NCI-H146 treated with DMSO at 0.1 percent for 48 hours (cell line): ENCODE measurements at regions not wholly inside any gene's neighbourhood (a gene's known extent, or its start where the extent isn't known, plus 50 kb on each side); places are given as distances from the start of the nearest gene placed in this dataset.

Source experiments
- DNase-seq: peaks from one replicate; lab custom pipeline; 2025; ENCODE audit not compliant: unreplicated experiment; lab: John Stamatoyannopoulos, UW

DNA sequence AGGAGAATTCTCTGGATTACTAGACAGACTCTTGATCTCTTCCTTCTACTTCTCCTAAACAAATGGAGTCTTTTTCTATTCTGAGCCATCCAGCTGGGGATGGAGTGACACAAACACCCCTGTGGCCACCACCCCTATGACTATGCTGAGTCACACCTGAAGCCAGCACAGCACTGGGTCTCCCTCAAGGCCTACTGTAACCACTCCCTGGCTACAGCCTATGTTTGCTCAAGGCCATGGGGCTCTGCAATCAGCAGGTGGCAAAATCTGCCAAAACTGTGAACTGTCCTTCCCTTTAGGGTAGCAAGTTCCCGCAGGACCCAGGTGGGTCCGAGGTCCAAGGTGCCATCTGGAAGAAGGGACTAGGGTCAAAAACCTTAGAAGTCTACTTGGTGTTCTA is 132.3 kb downstream of the TINAG start:
- DNase-seq: no peak

DNA sequence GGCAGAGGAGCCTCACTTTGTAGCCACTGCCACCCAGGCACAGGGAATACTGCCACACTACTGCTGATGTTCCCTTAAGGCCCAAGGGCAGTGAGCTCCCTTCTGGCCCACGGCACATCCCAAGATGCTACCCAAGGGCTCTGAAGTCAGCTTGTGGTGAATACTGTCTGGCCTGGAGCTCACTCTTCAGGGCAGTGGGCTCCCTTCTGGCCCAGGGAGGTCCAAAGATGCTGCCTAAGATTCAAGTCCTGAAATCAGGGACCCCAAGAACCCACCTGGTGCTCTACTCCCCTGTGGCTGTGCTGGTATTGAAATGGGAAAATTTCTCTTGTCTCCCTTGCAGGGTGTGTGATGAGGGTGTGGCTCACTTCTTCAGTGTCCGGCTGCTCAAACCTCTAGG is 132.8 kb downstream of the TINAG start:
- no peak for DNase-seq

GRCh38 chr6:54441687-54442248 is 133.5 kb downstream of the TINAG start:
- no peak for DNase-seq

GRCh38 chr6:54445207-54445606 is 137.0 kb downstream of the TINAG start:
- no peak for DNase-seq

DNA sequence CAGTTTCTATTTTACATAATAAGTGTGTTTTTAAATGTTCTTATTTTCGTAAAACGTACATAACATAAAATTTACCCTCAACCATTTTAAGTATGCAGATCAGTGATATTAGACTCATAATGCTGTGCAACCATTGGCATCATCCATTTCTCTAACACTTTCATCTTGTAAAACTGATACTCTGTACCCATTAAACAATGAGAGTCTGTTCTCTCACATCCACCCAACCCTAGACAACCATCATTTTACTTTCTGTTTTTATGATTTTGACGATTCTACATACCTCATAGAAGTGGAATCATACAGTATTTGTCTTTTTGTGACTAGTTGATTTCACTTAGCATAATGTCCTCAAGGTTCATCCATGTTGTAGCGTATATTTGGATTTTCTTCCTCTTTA is 140.4 kb downstream of the TINAG start:
- DNase-seq: no peak

GRCh38 chr6:54451516-54451915 is 143.3 kb downstream of the TINAG start:
- no peak for DNase-seq

DNA sequence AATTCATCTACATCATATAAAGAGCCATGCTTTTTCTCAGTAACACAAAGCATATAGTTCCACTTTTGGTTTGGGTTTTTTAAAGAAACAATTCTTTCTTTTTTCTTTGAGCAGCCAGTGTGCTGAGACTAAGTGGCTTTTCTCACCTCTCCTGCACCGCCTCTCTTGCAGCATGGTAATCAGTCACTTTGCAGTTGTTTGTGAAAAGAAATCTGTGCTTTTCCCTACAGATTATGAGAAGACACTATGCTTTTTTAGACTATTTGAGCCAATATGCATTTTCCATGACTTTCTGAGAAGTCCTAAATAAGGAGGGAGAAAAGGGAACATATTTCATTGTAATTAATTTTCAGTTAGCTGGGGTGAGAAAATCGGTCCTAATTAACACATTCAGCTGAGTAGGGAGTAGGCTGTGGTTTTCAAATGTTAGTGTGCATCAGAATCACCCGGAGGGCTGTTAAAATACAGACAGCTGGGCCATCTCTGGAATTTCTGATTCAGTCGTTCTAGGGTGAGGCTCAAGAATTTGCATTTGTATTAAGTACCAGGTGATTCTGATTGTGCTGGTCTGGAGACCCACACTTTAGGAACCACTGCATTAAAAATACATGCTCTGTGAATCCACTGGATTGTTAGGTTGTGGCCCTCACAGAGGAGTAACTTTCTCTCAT is 155.2 kb downstream of the TINAG start:
- no peak for DNase-seq

DNA sequence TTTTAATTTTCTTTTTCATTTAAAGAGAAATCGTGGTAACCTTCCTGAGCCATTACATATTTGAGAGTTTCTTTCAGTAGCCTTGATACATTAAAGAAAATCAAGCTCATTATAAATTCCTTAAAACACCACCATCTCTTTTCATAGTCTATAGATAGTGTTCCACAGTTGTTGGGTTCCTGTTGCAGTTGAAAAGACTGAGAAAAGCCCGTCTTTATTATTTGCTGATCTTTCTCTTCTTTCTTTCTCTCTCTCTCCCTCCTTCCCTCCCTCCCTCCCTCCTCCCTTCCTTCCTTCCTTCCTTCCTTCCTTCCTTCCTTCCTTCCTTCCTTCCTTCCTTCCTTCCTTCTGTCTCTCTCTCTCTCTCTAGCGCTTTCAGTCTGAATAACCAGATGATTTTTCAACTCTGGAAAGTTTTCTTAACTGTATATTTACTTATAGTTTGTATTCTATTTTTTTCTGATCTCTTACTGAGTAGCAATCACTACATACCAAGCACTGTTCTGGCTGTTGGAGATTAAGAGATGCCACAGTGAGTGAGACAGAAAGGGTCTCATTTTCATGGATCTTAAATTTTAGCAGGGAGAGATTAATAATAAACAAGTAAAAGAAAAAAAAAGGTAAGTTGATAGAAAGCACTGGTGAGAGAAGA is 157.5 kb downstream of the TINAG start:
- DNase-seq: no peak

DNA sequence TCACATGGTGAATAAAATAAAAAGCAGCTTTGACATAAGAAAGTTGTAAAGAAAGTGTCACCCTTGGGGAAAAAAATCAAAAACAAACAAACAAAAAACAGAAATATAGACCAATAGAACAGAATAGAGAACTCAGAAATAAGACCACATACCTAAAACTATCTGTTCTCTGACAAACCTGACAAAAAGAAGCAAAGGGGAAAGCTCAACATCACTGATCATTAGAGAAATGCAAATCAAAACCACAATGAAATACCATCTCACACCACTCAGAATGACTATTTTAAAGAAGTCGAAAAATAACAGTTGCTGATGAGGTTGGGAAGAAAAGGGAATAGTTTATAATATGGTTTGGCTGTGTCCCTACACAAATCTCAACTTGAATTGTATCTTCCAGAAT is 159.1 kb downstream of the TINAG start:
- no peak for DNase-seq

- DNase-seq: no peak
These were observed 165.1 kb downstream of the TINAG start for GRCh38 chr6:54473328-54473727.

GRCh38 chr6:54474898-54475297 is 166.7 kb downstream of the TINAG start:
- no peak for DNase-seq

- DNase-seq: no peak
These were observed 172.8 kb downstream of the TINAG start for GRCh38 chr6:54481091-54481490.

DNA sequence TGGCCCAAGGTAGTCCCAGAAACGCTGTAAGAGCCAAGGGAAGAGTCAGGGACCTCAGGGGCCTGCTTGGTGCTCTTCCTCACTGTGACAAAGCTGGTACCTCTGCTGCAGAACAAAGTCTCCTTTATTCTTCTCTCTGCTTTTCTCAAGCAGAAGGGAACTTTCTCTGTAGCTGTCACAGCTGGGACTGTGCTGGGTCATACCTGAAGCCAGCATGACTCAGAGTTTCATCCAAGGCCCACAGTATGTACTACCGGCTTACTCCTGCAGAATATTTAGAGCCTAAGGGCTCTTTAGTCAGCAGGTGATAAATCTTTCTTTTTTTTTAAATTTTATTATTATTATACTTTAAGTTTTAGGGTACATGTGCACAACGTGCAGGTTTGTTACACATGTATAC is 183.2 kb downstream of the TINAG start:
- DNase-seq: no peak

GRCh38 chr6:54493138-54493537 is 184.9 kb downstream of the TINAG start:
- DNase-seq: no peak

DNA sequence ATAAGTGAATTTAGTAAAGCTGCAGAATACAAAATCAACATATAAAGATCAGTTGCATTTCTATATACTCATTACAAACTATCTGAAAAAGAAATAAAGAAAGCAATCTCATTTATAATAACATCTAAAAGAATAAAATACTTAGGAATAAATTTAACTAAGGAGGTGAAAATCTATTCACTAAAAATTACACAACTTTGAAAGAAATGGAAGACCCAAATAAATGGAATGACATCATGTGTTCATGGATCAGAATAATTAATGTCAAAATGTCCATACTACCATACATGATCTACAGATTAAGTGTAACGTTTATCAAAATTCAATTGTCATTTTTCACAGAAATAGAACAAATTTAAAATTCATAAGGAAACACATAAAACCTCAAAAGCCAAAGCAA is 194.9 kb downstream of the TINAG start:
- no peak for DNase-seq

- DNase-seq: no peak
These were observed 206.8 kb downstream of the TINAG start for GRCh38 chr6:54515013-54515412.

DNA sequence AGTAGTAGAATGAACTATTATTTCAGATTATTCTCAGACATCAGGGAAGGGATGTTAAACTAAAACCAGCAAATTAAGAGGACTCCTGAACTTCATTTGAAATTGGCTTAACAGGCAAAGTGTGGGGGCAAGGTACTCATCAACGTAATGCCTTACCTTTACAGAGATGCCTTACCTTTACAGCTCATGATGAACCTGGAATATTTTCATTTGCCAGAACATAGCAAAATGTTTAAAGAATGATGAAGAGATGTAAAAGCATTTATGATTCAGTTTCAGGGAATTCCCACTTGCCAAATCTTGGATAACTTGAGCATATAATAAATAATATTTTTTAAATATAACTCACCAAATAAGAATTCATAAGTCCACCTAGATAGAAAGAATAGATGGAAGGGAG is 207.5 kb downstream of the TINAG start:
- DNase-seq: no peak

GRCh38 chr6:54516321-54516720 is 208.1 kb downstream of the TINAG start:
- no peak for DNase-seq

DNA sequence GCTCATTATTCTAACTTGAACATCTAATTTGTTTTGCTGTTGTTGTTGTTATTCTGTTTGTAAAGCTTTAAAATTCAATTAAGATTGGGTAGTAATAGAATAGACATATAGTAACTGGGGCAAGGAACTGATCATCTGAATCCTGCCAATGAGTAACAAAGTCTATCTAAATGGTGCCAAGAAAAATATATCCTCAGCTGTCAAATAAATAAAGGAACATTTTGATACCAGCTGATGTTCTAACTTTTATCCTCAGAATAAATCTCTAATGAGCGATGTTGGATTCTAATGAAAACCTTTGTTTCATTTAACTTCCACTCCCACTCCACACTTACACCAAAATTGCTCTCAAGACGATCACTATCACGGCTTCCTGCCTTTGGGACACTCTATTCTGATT is 210.9 kb downstream of the TINAG start:
- DNase-seq: no peak

DNA sequence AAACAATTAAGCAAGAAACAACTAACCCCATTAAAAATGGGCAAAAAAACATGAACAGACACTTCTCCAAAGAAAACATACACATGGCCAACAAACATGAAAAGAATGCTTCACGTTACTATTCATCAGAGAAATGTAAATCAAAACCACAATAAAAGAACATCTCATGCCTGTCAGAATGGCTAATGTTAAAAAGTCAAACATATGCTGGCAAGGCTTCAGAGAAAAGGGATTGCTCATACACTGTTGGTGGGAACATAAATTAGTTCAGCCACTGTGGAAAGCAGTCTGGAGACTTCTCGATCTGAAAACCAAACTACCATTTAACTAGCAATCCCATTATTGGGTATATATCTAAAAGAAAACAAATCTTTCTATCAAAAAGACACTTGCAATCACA is 217.5 kb downstream of the TINAG start:
- no peak for DNase-seq

GRCh38 chr6:54533567-54533966 is 225.3 kb downstream of the TINAG start:
- no peak for DNase-seq

DNA sequence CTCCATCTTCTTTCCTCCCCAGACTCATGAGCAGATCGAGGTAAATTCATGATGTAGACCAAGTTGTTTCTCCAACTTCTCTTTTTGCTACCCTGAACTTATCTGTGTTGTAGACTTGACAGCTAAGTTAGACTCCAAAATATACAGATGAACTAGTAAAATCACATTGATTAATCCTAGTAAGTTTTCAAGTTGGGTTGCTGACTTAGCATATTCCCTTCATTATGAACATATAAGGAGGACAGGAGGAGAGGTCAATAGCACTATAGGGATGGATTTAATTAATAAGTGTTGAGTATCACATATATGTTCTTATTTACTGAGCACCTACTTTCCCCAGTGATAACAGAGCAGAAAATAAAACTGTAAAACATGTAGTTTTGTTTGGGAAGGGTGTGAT is 227.3 kb downstream of the TINAG start:
- no peak for DNase-seq

- no peak for DNase-seq
These were observed 233.3 kb downstream of the TINAG start for GRCh38 chr6:54541541-54541940.
